ENCODE measurements at regions not wholly inside any gene's neighbourhood (a gene's known extent, or its start where the extent isn't known, plus 50 kb on each side); places are given as distances from the start of the nearest gene placed in this dataset.

DNA sequence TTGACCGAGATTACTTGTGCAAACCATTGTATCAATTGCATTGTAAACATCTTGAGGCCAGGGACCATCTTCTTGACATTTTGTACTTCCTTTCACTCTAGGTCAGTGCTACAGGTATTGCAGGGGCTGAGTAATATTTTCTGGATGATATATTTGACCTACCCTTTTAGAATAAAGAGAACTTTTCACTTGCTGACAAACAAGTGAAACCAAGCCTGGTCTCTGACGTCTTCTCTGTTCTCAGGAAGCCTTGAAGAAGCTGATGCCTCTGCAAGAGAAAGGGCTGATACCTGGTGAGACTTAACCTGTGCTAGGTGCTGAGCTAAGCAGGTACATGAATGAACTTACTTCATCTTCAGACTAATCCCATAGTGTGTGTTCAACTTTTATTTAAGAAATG lies 60.5 kb upstream of the GGTLC1 start:
- no peak for DNase-seq

DNA sequence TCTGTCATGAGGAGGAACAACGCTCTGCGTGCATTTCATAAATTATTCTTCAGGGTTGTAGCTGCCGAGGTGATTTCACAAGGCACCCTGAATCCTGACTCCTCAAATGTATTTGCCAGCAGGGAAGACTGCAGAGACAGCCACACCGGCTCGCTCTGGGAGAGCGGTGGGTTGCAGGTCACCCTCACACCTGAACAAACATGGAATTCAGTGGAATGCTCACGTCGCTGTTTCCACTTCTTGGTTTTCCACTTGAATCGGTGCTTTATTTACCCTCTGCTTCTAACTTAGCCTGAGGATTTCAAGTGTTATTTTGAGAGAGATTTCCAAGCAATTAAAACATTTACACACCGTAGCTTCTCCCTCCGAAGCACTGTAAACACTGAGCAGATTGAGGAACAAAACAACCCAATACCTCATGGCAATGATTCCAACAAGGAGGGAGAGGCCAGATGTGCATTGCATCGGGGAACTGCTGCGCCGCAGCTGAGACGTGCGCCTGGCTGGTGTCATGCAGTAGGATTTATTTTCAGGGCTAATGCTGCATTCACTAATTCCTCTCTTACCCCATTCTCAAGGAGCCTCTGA lies 59.5 kb upstream of the GGTLC1 start:
- DNase-seq: no peak

DNA sequence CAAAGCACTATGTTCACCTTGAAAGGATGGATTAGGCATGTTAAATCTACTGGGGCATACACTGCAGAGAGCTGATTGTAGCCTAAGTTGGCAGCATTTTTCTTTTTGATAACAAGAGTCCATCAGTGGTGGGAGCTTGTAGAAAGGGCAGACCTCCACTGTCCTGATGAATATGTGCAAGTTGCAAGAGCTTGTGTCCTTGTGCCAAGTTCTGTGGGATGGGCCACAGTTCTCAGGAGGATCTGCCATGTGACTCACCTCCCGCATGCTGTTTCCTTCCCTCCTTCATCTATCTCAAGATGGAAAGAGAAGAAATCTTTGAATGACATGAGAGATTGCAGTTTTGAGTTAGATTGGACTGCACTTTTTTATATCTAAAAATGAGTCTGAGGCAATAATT lies 58.3 kb upstream of the GGTLC1 start:
- DNase-seq: no peak

DNA sequence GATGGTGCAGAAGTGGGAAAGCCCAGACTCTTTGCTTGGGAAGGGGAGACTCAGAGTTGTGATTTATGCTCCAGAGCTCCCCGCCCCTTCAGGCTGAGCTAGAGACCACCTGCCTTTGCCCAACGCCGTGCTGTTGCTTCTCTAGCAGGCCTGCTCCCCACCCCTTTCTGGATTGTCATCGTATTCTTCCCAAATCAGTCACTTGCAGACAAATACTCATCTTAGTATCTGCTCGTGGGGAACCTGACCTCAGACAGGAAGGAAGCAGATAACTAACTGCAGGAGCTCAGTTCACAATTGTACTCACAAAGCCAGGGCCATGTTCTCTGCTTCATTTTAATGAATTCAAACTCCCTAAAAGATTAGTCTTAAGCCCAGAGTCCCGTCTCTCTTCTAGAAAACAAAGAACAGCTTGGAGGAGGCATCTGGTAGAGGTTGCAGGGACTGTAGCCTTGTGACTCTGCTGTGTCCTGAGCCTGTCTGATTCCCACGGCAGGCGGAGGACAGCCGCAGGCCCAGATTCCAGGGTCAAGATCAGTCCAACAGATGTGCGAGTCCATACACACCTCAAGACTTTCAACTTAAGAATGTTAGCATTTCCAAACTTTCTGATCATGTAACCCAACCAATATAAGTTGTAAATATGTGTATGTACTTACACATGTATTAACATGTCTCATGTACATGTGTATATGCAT lies 57.2 kb upstream of the GGTLC1 start:
- DNase-seq: no peak

DNA sequence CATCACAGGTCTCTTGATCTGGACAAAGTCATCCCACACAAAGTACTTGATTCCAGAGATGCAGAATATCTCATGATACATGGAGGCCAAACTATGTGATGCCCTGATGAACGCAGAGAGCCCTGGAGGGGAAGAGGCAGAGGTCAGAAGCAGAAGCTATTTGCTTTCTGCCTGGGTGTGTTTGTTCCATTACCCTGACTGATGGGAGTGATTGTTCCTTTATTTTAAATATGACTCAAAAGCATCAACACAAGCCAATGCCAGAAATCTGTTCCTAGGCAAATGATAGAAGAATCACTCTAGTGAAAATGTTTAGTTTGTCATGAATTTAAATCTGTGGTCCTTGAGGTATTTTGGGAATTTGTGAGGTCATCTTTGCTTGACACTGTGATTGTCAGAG lies 54.7 kb upstream of the GGTLC1 start:
- DNase-seq: no peak

DNA sequence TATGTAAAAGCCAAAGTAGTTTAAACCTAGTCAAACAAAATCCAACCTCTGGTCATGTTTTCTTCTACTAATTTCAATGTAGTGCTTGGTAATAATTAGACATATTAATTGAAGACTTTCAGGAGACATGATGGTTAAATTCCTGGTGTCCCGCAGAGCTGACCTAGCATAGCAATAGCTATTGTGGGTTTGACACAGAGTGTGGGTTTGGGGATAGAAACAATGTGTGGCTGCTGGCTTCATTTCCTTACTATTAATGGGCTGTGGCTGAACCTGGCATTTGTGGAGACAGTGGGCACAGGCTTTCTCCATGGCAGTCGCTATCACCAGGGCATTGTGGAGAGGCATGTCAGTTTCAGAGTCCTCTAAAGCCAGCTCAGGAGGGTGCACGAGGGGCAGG lies 54.1 kb upstream of the GGTLC1 start:
- DNase-seq: no peak

DNA sequence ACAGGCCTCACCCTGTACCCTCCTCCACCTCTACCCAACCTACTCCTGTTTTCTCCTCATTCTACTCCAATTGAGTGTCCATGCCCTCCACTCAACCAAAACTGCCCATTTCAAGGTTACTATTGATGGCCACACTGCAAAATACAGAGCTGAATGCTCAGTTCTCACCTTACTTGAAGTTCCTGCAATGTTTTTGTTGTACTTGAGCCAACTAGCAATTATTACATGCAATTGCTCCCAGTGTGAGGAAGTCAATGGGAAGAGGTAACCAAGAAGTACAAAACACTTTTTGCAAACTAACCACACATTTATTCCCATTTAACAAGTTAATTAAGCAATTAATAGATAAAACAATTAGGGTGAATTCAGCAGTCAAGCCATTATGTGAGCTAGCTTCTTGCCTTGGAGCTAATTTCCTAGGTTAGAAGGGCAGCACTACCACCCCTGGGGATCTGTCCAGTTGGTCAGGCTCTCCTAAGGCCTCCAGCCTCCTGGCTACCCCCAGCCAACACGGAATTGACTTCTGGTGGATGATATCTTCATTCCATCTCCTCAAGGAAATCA lies 52.4 kb upstream of the GGTLC1 start:
- DNase-seq: no peak

DNA sequence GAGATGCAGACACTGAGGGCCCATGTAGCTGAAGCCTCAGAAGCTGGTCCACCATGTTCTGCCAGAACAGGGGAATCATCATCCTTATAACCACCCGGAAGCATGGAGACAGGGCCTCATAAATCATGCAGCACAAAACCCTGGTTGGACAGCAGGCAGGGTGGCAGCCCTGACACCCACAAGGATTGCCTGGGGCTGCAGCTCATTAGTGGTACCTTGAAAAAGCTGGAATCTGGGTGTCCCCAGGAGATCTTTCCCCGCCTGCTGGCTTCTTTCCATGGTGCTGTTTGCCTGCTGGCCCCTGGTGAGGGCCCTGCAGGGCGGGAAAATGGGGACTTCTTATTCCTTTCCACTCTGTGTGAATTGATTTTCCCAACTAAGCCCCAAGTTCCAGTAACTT lies 50.6 kb upstream of the GGTLC1 start:
- DNase-seq: no peak

All from activated CD8-positive, alpha-beta memory T cell treated with anti-CD3 and anti-CD28 coated beads, Interleukin-2, amount 50 U/mL, for 48 hours (primary cell).